NB4 (cell line): ENCODE measurements at regions not wholly inside any gene's neighbourhood (a gene's known extent, or its start where the extent isn't known, plus 50 kb on each side); places are given as distances from the start of the nearest gene placed in this dataset.

Experiments
- CTCF ChIP-seq: IDR thresholded peaks from one replicate; pipeline ENCODE4 v1.5.1; 2012; ENCODE audit warnings: low read depth, low read length
- MAX ChIP-seq: IDR thresholded peaks from 2 replicates; pipeline ENCODE4 v1.6.1; 2011; ENCODE audit warnings: low read depth, low read length

GRCh38 chr11:22928207-22928917 lies 68.1 kb upstream of the CCDC179 start:
- TF ChIP-seq CTCF (no peak), MAX (no peak)
